Heart right ventricle (tissue), 16 donors: ENCODE measurements at regions not wholly inside any gene's neighbourhood (a gene's known extent, or its start where the extent isn't known, plus 50 kb on each side); places are given as distances from the start of the nearest gene placed in this dataset.
A peak's percentile ranks its signal among the peaks of the same experiment; 100 is the strongest.

Experiments
- ATAC-seq, 8 donors: fragments of 200-7000 bp; cut with Tn5 transposase; one replicate each; pipeline ENCODE4 v1.9.1; 2020; ENCODE audit warnings: mild to moderate bottlenecking in 8 of 8, moderate library complexity in 8 of 8, moderate number of reproducible peaks in 1 of 8
- DNase-seq, 2 donors: peaks; one replicate each; pipeline ENCODE4 v3.0.0-alpha.2; 2020
- H3K27ac ChIP-seq, 10 donors: fragments of 200-600 bp; sonication (generic) in 2 of 10; one replicate each; pipeline versions ENCODE4 v1.5.0 to v1.8.0; 2020 to 2022; ENCODE audit warnings: mild to moderate bottlenecking in 3 of 10
- H3K27me3 ChIP-seq, 7 donors: fragments of 200-600 bp; one replicate each; pipeline ENCODE4 v1.8.0; 2021 to 2022; ENCODE audit warnings: mild to moderate bottlenecking in 2 of 7
- H3K36me3 ChIP-seq, 9 donors: fragments of 200-600 bp; sonication (generic) in 1 of 9; one replicate each; pipeline versions ENCODE4 v1.5.0 to v1.8.0; 2020 to 2022; ENCODE audit warnings: mild to moderate bottlenecking in 2 of 9
- H3K4me1 ChIP-seq, 9 donors: fragments of 200-600 bp; sonication (generic) in 1 of 9; one replicate each; pipeline versions ENCODE4 v1.5.0 to v1.8.0; 2020 to 2022; ENCODE audit warnings: mild to moderate bottlenecking in 4 of 9
- H3K4me3 ChIP-seq, 10 donors: fragments of 200-600 bp; sonication (generic) in 2 of 10; one replicate each; pipeline versions ENCODE4 v1.5.0 to v1.8.0; 2020 to 2022; ENCODE audit warnings: mild to moderate bottlenecking in 7 of 10, moderate library complexity in 2 of 10
- H3K9me3 ChIP-seq, 11 donors: fragments of 200-600 bp in 10 of 11; sonication (generic) in 2 of 11; one replicate each; pipeline versions ENCODE4 v1.5.0 to v1.8.0; 2013 to 2022; ENCODE audit warnings: mild to moderate bottlenecking in 2 of 11, control low read depth in 1 of 11, moderate library complexity in 1 of 11
- CTCF ChIP-seq, 9 donors: fragments of 200-600 bp; sonication (generic) in 2 of 9; IDR thresholded peaks; one replicate each; pipeline versions ENCODE4 v1.5.0 to v1.8.0; 2021 to 2022; ENCODE audit warnings: antibody characterized with exemption in 9 of 9, mild to moderate bottlenecking in 5 of 9, moderate library complexity in 1 of 9
- WGBS, 2 donors: extraction: QIAGEN DNeasy Blood & Tissue Kit; methylation state at CpG; one replicate each; pipeline ENCODE4 v1.1.7; 2013; ENCODE audit warnings: inconsistent platforms in 1 of 2; 5-methylcytosine and 5-hydroxymethylcytosine counted together
- intact Hi-C, 10 donors: fragments of 100-400 bp; cut with DNase I; formaldehyde crosslinking; loops; one replicate each; pipeline versions ENCODE4 v1.11.1 to v1.14.2; 2022
- donor health status: Arrhythmogenic right ventricular cardiomyopathy.
- donor health status: ischemic (EF 13 %, LVEDD 7.1; RV severe dilation, severe dysfunction).
- donor health status: healthy with polysubstance abuse.
- donor health status: DM: no; HTN: yes; CAD: no.
- donor health status: DM: no; HTN: no; CAD: no.
- donor health status: ischemic (EF 25% LVEDD 6.9; RV normal size, moderate dysfunction).
- donor health status: ischemic (EF 25% LVEDD 5.7; RV mildly dilated, moderate dysfunction).
- donor health status: healthy.
- donor health status: DM: yes; HTN: yes; CAD: no.
- donor health status: Ischemic cardiomyopathy.
- donor health status: ischemic (EF 35%, LVEDD 5.7; RV mildly dilated, moderate dysfunction).
- donor health status: nonischemic (EF 11% LVEDD 7.7; RV severe dilation, severe dysfunction).
- donor health status: DM: yes; HTN: yes; CAD: no.
- donor health status: PGD.
- donor health status: ischemic (EF 29% LVEDD 5.4; RV normal size, mild dysfunction).
- donor health status: nonischemic (EF 23%, LVEDD 6.1; RV moderate dilation, normal function).

DNA sequence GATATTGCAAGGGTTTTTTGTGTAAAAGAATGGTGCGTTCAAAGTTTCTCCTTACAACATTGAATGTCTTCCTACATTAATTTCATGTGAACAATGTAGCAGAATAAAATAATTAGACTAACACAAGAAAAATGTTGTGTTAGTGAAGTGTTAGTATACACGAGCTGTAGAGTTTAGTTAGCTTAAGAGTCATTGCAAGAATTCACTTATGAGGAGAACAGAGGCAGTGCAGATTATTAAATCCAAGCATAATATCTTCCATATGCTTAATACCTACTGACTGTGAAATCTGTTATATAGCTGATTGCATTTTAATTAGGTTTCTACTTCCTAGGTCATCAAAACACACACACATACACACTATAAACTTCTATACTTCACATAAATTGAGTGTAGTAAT is 959.0 kb downstream of the FAT4 start:
- no peak for TF ChIP-seq CTCF (IDR thresholded peaks at IDR 0.05)
- H3K27me3 ChIP-seq, result no peaks in the 10 kb centered on the region
- peaks cover 0 to 8% (median 0%) of the 10 kb centered on the region in 9 donors for H3K4me1 ChIP-seq
- no peak for ATAC-seq
- no peak overlapping the region for H3K4me3 ChIP-seq
- no peaks in the 10 kb centered on the region for H3K36me3 ChIP-seq
- no peaks in the 10 kb centered on the region for H3K9me3 ChIP-seq
- DNase-seq, result no peak
- no peak overlapping the region for H3K27ac ChIP-seq
- WGBS, 2 donors, result 83 to 87% methylated on average over 2 of the region's 2 CpGs
- intact Hi-C loops, result no loop called here

GRCh38 chr4:126291886-126292285 is 977.1 kb downstream of the FAT4 start:
- no peaks in the 10 kb centered on the region for H3K27me3 ChIP-seq
- no peaks in the 10 kb centered on the region for H3K4me1 ChIP-seq
- no peak for TF ChIP-seq CTCF (IDR thresholded peaks at IDR 0.05)
- intact Hi-C loops, result no loop called here
- H3K4me3 ChIP-seq, result no peak overlapping the region
- DNase-seq, result no peak
- H3K36me3 ChIP-seq, result no peaks in the 10 kb centered on the region
- no peaks in the 10 kb centered on the region for H3K9me3 ChIP-seq
- WGBS, 2 donors, result 49 to 56% methylated on average over 1 of the region's 1 CpG
- ATAC-seq, result peak in 1 of 8 donors; percentile 84
- no peak overlapping the region for H3K27ac ChIP-seq

- Histone ChIP-seq H3K9me3 (peaks cover 0 to 20% (median 0%) of the 10 kb centered on the region in 11 donors), H3K4me1 (no peaks in the 10 kb centered on the region), H3K36me3 (no peaks in the 10 kb centered on the region), H3K27ac (no peak overlapping the region), H3K4me3 (no peak overlapping the region), H3K27me3 (no peaks in the 10 kb centered on the region)
- no peak for DNase-seq
- no peak for ATAC-seq
- TF ChIP-seq CTCF (IDR thresholded peaks at IDR 0.05), result no peak
- WGBS, 2 donors, result 67 to 72% methylated on average over 1 of the region's 1 CpG
- intact Hi-C loops, result no loop called here
Measured at GRCh38 chr4:126298271-126298670, 983.5 kb downstream of the FAT4 start.

GRCh38 chr4:126306152-126306869 is 991.6 kb downstream of the FAT4 start:
- DNase-seq, result peak in 1 of 2 donors; percentile 41
- intact Hi-C loops, result no loop called here
- H3K27ac ChIP-seq, result peak overlapping the region in 5 of 10 donors; percentile 38 to 71 (median 68)
- no peak overlapping the region for H3K4me3 ChIP-seq
- no peak for TF ChIP-seq CTCF (IDR thresholded peaks at IDR 0.05)
- H3K4me1 ChIP-seq, result no peaks in the 10 kb centered on the region
- peaks cover 0 to 7% (median 0%) of the 10 kb centered on the region in 11 donors for H3K9me3 ChIP-seq
- 64 to 73% methylated on average over 5 of the region's 5 CpGs for WGBS, 2 donors
- no peaks in the 10 kb centered on the region for H3K36me3 ChIP-seq
- peak; percentile 71 to 94 (median 90) for ATAC-seq
- no peaks in the 10 kb centered on the region for H3K27me3 ChIP-seq
